Panc1 (cell line): ENCODE measurements at regions not wholly inside any gene's neighbourhood (a gene's known extent, or its start where the extent isn't known, plus 50 kb on each side); places are given as distances from the start of the nearest gene placed in this dataset.
A peak's percentile ranks its signal among the peaks of the same experiment; 100 is the strongest.

Source experiments
- ATAC-seq: fragments of 200-7000 bp; cut with Tn5 transposase; 2 replicates; pipeline ENCODE4 v1.9.1; 2020; ENCODE audit warnings: mild to moderate bottlenecking, moderate library complexity
- BruUV-seq: library from RNA; stranded (reverse); fragments of 400-500 nt; replicated peaks from 2 replicates; lab custom pipeline; 2021; lab: Mats Ljungman, UMichigan
- CTCF ChIA-PET: fragments of 300-600 bp; sonication (Branson Sonifier 250); formaldehyde crosslinking; loops from one replicate; lab custom pipeline; 2022; ENCODE audit warnings: antibody characterized with exemption; lab: Charles Lee
- POLR2A ChIA-PET: fragments of 300-600 bp; sonication (Branson Sonifier 250); formaldehyde crosslinking; loops from one replicate; lab custom pipeline; 2022; ENCODE audit warnings: antibody characterized with exemption; lab: Charles Lee
- DNase-seq: peaks from one replicate; pipeline ENCODE4 v3.0.0-alpha.2; 2010; ENCODE audit warnings: low read depth, low spot score
- H3K27ac ChIP-seq: 2 replicates; pipeline ENCODE4 v1.5.1; 2011; ENCODE audit warnings: mild to moderate bottlenecking, low read length, inconsistent platforms
- H3K27me3 ChIP-seq: fragments of 200-500 bp; sonication (Bioruptor generic); 2 replicates; pipeline ENCODE4 v1.6.0; 2014; ENCODE audit warnings: low read length, inconsistent platforms; ENCODE audit not compliant: control insufficient read depth, insufficient read depth
- H3K36me3 ChIP-seq: fragments of 200-500 bp; sonication (Bioruptor generic); 2 replicates; pipeline ENCODE4 v1.5.1; 2014; ENCODE audit warnings: inconsistent platforms, mild to moderate bottlenecking, low read length, moderate library complexity; ENCODE audit not compliant: control insufficient read depth, insufficient read depth
- H3K4me1 ChIP-seq: 2 replicates; pipeline ENCODE4 v1.5.1; 2011; ENCODE audit warnings: inconsistent platforms, mild to moderate bottlenecking, low read length, moderate library complexity; ENCODE audit not compliant: control insufficient read depth, insufficient read depth
- H3K4me3 ChIP-seq, 2 experiments: 2 replicates each; pipeline ENCODE4 v1.5.1; 2011 to 2012; ENCODE audit warnings: low read depth in 2 of 2, low read length in 2 of 2, mild to moderate bottlenecking in 2 of 2, inconsistent platforms in 1 of 2, moderate library complexity in 1 of 2
- H3K9me3 ChIP-seq: fragments of 200-500 bp; sonication (Bioruptor generic); 2 replicates; pipeline ENCODE4 v1.5.1; 2014; ENCODE audit warnings: low read depth, mild to moderate bottlenecking, inconsistent platforms, low read length, moderate library complexity; ENCODE audit not compliant: control insufficient read depth, insufficient read depth
- CTCF ChIP-seq: fragments of 450-650 bp; IDR thresholded peaks from 2 replicates; pipeline ENCODE4 v1.5.1; 2017; ENCODE audit warnings: mild to moderate bottlenecking
- POLR2AphosphoS5 ChIP-seq: IDR thresholded peaks from 2 replicates; pipeline ENCODE4 v1.6.1; 2012; ENCODE audit warnings: mild to moderate bottlenecking, low read depth, low read length, moderate library complexity
- REST ChIP-seq, 2 experiments: IDR thresholded peaks; 2 replicates each; pipeline ENCODE4 v1.6.1; 2011 to 2012; ENCODE audit warnings: low read depth in 2 of 2, control low read depth in 1 of 2, low read length in 1 of 2, mild to moderate bottlenecking in 1 of 2, moderate library complexity in 1 of 2; ENCODE audit not compliant: insufficient read depth in 1 of 2
- SIN3A ChIP-seq: IDR thresholded peaks from 2 replicates; pipeline ENCODE4 v1.6.1; 2012; ENCODE audit warnings: low read depth, mild to moderate bottlenecking, low read length, moderate library complexity, borderline replicate concordance; ENCODE audit not compliant: insufficient read depth
- TCF7L2 ChIP-seq: IDR thresholded peaks from 2 replicates; pipeline ENCODE4 v1.6.1; 2011; ENCODE audit warnings: mild to moderate bottlenecking, low read depth, low read length, inconsistent platforms
- in situ Hi-C: cut with HindIII; loops from 2 replicates; pipeline ENCODE4 v1.10.0; 2016; ENCODE audit warnings: low sequenced_read_pairs, low pct_unique_long_range_greater_than_20kb
- intact Hi-C: fragments of 100-400 bp; cut with micrococcal nuclease; formaldehyde crosslinking; loops from one replicate; pipeline ENCODE4 v1.10.0; 2022; ENCODE audit not compliant: unreplicated experiment

- Histone ChIP-seq H3K27me3 (no peaks in the 10 kb centered on the region), H3K4me1 (no peaks in the 10 kb centered on the region), H3K36me3 (no peaks in the 10 kb centered on the region), H3K4me3 (no peak overlapping the region), H3K9me3 (no peaks in the 10 kb centered on the region), H3K27ac (no peak overlapping the region)
- in situ Hi-C loops (no loop called here), intact Hi-C loops (no loop called here)
- TF ChIP-seq SIN3A (no peak), TCF7L2 (no peak), POLR2AphosphoS5 (no peak), CTCF (no peak), REST (IDR thresholded peaks at IDR 0.05; ENCODE audit: insufficient read depth in 1 of 2, low read depth in 2 of 2, low read length in 1 of 2) (no peak)
- BruUV-seq = no TSS peak
- ChIA-PET CTCF (no interaction called here), POLR2A (no interaction called here)
- no peak for DNase-seq
- no peak for ATAC-seq
These were observed 142.0 kb upstream of the CBLB start for GRCh38 chr3:106010829-106011228.

GRCh38 chr3:106013971-106014370 is 145.2 kb upstream of the CBLB start:
- H3K27ac ChIP-seq = no peak overlapping the region
- DNase-seq = peak; percentile 50
- ChIA-PET POLR2A (no interaction called here), CTCF (no interaction called here)
- no peaks in the 10 kb centered on the region for H3K36me3 ChIP-seq
- ATAC-seq = no peak
- TF ChIP-seq REST (IDR thresholded peaks at IDR 0.05; ENCODE audit: insufficient read depth in 1 of 2, low read depth in 2 of 2, low read length in 1 of 2) = no peak
- TF ChIP-seq SIN3A = no peak
- TF ChIP-seq CTCF = no peak
- no peak for TF ChIP-seq POLR2AphosphoS5
- no peak for TF ChIP-seq TCF7L2
- BruUV-seq = no TSS peak
- H3K4me3 ChIP-seq = no peak overlapping the region
- intact Hi-C loops = no loop called here
- in situ Hi-C loops = no loop called here
- H3K4me1 ChIP-seq = no peaks in the 10 kb centered on the region
- no peaks in the 10 kb centered on the region for H3K27me3 ChIP-seq
- no peaks in the 10 kb centered on the region for H3K9me3 ChIP-seq
